HFFc6 (cell line): ENCODE measurements at regions not wholly inside any gene's neighbourhood (a gene's known extent, or its start where the extent isn't known, plus 50 kb on each side); places are given as distances from the start of the nearest gene placed in this dataset.

Source experiments
- DNase-seq: peaks from one replicate; pipeline ENCODE4 v3.0.0-alpha.2; 2018
- H3K27ac Mint-ChIP-seq: 2 replicates; pipeline ENCODE4 v1.8.0; 2020; ENCODE audit warnings: mild to moderate bottlenecking, mixed read lengths
- H3K27me3 Mint-ChIP-seq: 2 replicates; pipeline ENCODE4 v1.8.0; 2021; ENCODE audit warnings: mild to moderate bottlenecking, moderate library complexity, mixed read lengths; ENCODE audit not compliant: insufficient read depth
- H3K36me3 Mint-ChIP-seq: 2 replicates; pipeline ENCODE4 v1.8.0; 2021; ENCODE audit warnings: low read depth, mixed read lengths
- H3K4me1 Mint-ChIP-seq: 2 replicates; pipeline ENCODE4 v1.8.0; 2020; ENCODE audit warnings: low read depth, mixed read lengths
- H3K4me3 Mint-ChIP-seq: 2 replicates; pipeline ENCODE4 v1.8.0; 2020; ENCODE audit warnings: mild to moderate bottlenecking, moderate library complexity, mixed read lengths
- H3K9me3 Mint-ChIP-seq: 2 replicates; pipeline ENCODE4 v1.8.0; 2020; ENCODE audit warnings: mild to moderate bottlenecking, mixed read lengths
- TF ChIP-seq, protein P1 (sequence below): fragments of 200-600 bp; sonication (generic); IDR thresholded peaks from 2 replicates; pipeline ENCODE4 v1.5.0; 2021; ENCODE audit warnings: antibody characterized with exemption, mild to moderate bottlenecking

DNA sequence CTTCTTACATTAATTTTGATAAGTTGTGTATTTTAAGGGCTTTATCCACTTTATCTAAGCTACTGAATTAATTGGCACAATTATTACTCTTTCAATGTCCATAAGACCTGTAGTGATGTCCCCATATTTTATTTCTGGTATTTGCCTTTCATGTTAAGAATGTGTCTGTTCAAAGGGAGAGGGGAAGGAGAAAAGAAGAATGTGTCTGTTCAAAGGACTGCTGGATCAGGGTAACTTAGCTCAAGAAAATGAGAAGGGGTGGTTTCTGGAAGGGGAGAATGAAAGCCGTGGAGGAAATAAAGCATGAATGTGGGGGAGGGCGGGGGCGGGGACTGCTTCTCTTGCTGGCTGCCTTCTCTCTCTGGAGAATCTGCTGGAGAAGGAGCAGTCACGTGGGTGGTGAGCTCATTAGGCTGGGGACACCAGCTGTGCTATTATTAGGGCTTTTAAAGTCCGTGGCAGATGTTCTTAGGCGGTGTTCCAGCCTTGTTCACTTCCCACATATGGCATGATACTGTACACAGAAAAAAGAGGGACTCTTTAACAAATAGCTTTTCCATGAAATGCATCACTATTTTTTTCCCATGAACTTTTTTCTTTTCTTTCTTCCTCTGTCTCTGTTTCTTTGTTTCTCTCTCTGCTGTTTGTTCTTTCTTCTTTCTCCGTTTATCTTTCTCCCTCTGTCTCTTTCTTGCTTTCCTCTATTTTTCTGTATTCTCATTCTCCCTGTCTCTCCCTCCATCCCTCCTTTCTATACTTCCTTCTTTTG, 63.7 kb upstream of the ULK4 start:
- peak; percentile 91 for DNase-seq
- H3K27me3 Mint-ChIP-seq: no peaks in the 10 kb centered on the region; the same call in 1 of the 2 replicates
- peaks cover 80% of the 10 kb centered on the region for H3K4me1 Mint-ChIP-seq

DNA sequence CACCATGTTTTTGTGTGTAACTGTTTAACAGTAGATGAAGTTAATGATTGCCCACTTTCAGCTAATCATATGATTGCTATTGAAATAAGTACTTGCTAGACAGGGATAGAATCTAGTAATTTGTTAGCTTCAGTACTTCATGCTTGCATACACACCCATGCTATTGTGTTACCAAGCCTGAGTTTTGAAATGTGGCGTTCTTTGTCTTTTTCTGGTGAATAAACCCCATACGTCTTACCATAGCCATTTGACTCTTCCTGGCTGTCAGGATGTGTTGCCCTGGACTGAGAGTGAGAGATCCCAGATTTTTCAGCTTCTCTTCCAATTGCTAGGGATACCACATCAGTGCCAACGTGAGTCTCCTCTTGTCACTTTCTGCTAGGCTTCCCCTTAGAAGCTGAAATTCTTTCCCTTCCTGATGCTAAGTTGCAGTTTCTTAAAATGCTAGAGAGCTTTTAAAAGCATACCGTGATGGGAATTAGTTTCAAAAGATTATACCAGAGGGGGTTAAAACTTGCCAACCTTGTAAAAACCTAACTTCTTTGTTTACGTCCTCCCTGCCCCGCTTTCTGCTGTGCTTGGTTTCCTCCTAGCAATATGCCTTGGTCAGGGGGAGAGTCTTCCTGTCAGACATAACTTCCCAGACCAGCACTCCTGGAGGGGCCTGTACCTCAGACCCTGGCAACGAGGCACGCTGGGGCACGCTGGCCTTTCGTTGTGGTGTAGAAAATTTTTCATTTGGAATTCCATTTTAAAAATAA, 62.9 kb upstream of the ULK4 start:
- peaks cover 13% of the 10 kb centered on the region; the same call in 1 of the 2 replicates for H3K36me3 Mint-ChIP-seq
- no peaks in the 10 kb centered on the region; the same call in 1 of the 2 replicates for H3K27me3 Mint-ChIP-seq
- DNase-seq: no peak
- no peaks in the 10 kb centered on the region for H3K9me3 Mint-ChIP-seq
- H3K27ac Mint-ChIP-seq: peak overlapping the region; percentile 90
- TF ChIP-seq, protein P1, sequence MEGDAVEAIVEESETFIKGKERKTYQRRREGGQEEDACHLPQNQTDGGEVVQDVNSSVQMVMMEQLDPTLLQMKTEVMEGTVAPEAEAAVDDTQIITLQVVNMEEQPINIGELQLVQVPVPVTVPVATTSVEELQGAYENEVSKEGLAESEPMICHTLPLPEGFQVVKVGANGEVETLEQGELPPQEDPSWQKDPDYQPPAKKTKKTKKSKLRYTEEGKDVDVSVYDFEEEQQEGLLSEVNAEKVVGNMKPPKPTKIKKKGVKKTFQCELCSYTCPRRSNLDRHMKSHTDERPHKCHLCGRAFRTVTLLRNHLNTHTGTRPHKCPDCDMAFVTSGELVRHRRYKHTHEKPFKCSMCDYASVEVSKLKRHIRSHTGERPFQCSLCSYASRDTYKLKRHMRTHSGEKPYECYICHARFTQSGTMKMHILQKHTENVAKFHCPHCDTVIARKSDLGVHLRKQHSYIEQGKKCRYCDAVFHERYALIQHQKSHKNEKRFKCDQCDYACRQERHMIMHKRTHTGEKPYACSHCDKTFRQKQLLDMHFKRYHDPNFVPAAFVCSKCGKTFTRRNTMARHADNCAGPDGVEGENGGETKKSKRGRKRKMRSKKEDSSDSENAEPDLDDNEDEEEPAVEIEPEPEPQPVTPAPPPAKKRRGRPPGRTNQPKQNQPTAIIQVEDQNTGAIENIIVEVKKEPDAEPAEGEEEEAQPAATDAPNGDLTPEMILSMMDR: no peak
- peak overlapping the region; percentile 83; the same call in 1 of the 2 replicates for H3K4me3 Mint-ChIP-seq
- peaks cover 85% of the 10 kb centered on the region for H3K4me1 Mint-ChIP-seq

More for the DNA sequence above, 63.7 kb upstream of the ULK4 start:
- peak overlapping the region; percentile 90 for H3K27ac Mint-ChIP-seq
- H3K9me3 Mint-ChIP-seq: no peaks in the 10 kb centered on the region
- peak overlapping the region; percentile 83 for H3K4me3 Mint-ChIP-seq
- TF ChIP-seq, protein P1: no peak
- peaks cover 13% of the 10 kb centered on the region; the same call in 1 of the 2 replicates for H3K36me3 Mint-ChIP-seq

DNA sequence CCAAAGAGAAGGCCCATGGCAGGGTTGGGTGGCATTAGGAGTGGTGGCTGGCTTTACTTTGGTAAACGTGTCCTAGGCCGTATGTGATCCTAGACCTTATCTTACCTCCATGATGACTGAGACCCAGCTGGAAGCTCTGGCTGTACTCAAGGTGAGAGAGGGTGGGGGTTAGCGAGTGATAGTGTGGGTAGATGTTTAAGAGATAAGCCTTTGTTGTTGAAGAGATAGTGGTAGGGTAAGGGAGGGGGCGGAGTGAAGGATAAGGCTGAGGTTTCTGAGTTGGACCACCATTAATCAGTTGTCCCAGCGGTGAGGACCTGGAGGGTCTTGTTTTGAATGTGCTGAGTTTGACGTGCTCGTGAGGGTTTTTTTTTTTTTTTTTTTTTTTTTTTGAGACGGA, 61.5 kb upstream of the ULK4 start:
- Mint-ChIP-seq H3K4me1 (peaks cover 88% of the 10 kb centered on the region), H3K27ac (peak overlapping the region; percentile 19; the same call in 1 of the 2 replicates), H3K36me3 (peaks cover 8% of the 10 kb centered on the region; the same call in 1 of the 2 replicates), H3K4me3 (0 out of 2 replicates have a peak overlapping the region, but pooled peaks have one; percentile 7), H3K9me3 (no peaks in the 10 kb centered on the region), H3K27me3 (no peaks in the 10 kb centered on the region; the same call in 1 of the 2 replicates)
- DNase-seq: no peak
- TF ChIP-seq, protein P1: no peak

DNA sequence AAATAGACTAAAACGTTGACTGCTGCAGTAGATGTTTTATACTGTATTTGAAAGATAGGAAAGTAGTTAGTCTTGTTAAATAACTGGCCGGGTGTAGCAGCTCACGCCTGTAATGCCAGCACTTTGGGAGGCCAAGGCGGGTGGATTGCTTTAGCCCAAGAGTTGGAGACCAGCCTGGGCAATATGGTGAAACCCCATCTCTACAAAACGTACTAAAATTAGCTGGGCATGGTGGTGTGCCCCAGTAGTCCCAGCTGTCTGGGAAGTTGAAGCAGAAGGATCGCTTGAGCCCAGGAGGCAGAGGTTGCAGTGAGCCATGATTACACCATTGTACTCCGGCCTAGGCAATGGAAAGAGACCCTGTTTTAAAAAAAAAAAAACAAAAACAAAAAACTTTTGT, 60.5 kb upstream of the ULK4 start:
- TF ChIP-seq, protein P1: no peak
- Mint-ChIP-seq H3K27ac (no peak overlapping the region), H3K9me3 (no peaks in the 10 kb centered on the region), H3K4me1 (peaks cover 94% of the 10 kb centered on the region), H3K36me3 (0 out of 2 replicates have a peak, but pooled peaks cover 4% of the 10 kb centered on the region), H3K4me3 (no peak overlapping the region), H3K27me3 (no peaks in the 10 kb centered on the region; the same call in 1 of the 2 replicates)
- DNase-seq: no peak

DNA sequence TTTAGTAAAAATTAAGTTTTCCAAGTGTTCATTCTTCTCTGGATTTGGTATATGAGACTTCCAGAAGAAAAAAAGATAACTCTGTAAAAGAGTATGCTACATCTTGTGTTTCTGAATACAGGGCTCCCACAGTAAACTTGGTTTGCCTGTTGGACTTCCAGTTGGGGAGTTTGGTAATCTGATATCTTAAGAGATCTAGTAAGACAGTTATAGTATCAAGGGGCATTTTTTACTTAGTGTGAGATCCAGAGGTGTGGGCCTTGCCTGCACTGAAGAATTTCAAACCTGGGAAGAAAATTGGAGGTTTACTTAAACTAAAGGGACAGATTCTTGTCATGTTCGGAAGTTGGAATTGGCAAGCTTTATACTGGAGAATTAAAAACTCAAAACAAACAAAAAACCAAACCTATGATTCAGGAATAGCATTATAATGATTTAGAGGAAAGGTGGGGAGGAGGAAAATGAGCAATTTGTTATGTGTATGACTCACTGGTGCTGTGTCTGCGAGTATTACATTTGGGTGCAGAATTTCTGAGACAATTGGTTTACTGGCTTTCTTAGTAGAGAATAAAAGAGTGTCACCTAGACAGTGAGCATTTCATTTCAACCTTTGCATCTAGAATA, 58.9 kb upstream of the ULK4 start:
- peaks cover 95% of the 10 kb centered on the region for H3K4me1 Mint-ChIP-seq
- peak overlapping the region; percentile 80 for H3K27ac Mint-ChIP-seq
- H3K27me3 Mint-ChIP-seq: no peaks in the 10 kb centered on the region; the same call in 1 of the 2 replicates
- TF ChIP-seq, protein P1: no peak
- H3K4me3 Mint-ChIP-seq: peak overlapping the region; percentile 56
- H3K9me3 Mint-ChIP-seq: no peaks in the 10 kb centered on the region
- DNase-seq: peak; percentile 81
- 0 out of 2 replicates have a peak, but pooled peaks cover 4% of the 10 kb centered on the region for H3K36me3 Mint-ChIP-seq
